HepG2 (cell line): ENCODE measurements at regions not wholly inside any gene's neighbourhood (a gene's known extent, or its start where the extent isn't known, plus 50 kb on each side); places are given as distances from the start of the nearest gene placed in this dataset.

Experiments
- ATAC-seq: fragments of 200-7000 bp; cut with Tn5 transposase; 3 replicates; pipeline ENCODE4 v1.9.1; 2020; ENCODE audit warnings: mild to moderate bottlenecking, moderate library complexity
- BruUV-seq: library from RNA; stranded (reverse); fragments of 400-500 nt; replicated peaks from 2 replicates; lab custom pipeline; 2021; lab: Mats Ljungman, UMichigan
- CTCF ChIA-PET: fragments of 300-600 bp; formaldehyde crosslinking; extraction: SDS; loops from one replicate; lab custom pipeline; 2021; ENCODE audit warnings: low total read pairs, inconsistent platforms, low intra/inter-chr PET ratio; lab: Yijun Ruan, JAX
- POLR2A ChIA-PET: fragments of 350-600 bp; sonication (Branson Sonifier 250); formaldehyde crosslinking; loops from one replicate; lab custom pipeline; 2020; ENCODE audit warnings: antibody characterized with exemption, inconsistent platforms; lab: Yijun Ruan, JAX
- DNase-seq: peaks from one replicate; pipeline ENCODE4 v3.0.0-alpha.2; 2015; ENCODE audit warnings: low spot score
- FAIRE-seq: peaks from 3 replicates; lab custom pipeline; 2011; peaks lifted over from hg19 to GRCh38; lab: Jason Lieb, UNC
- H2AFZ ChIP-seq: one replicate; pipeline ENCODE4 v1.6.1; 2011; ENCODE audit warnings: low read length, inconsistent platforms
- H3K27ac ChIP-seq: fragments of 300-600 bp; 3 replicates; pipeline ENCODE4 v1.8.0; 2011; ENCODE audit warnings: mixed run types, mild to moderate bottlenecking, mixed read lengths, low read length, inconsistent platforms; ENCODE audit not compliant: insufficient read depth; ENCODE audit errors: extremely low read length
- H3K27me3 ChIP-seq, 2 experiments: fragments of 200-600 bp in 1 of 2; 2 replicates in 1 of 2; 3 replicates in 1 of 2; pipeline versions ENCODE4 v1.6.0 to v1.8.0; 2011; ENCODE audit warnings: low read length in 2 of 2, mild to moderate bottlenecking in 2 of 2, moderate library complexity in 2 of 2, inconsistent platforms in 1 of 2; ENCODE audit not compliant: insufficient read depth in 2 of 2, control insufficient read depth in 1 of 2
- H3K36me3 ChIP-seq, 2 experiments: fragments of 200-600 bp in 1 of 2; replicated peaks in 1 of 2; 2 replicates in 1 of 2; 3 replicates in 1 of 2; pipeline versions ENCODE4 v1.5.1 to v1.8.0; 2011; ENCODE audit warnings: low read length in 2 of 2, inconsistent platforms in 1 of 2; ENCODE audit not compliant: insufficient read depth in 2 of 2, control insufficient read depth in 1 of 2
- H3K4me1 ChIP-seq: 2 replicates; pipeline ENCODE4 v1.5.1; 2012; ENCODE audit warnings: low read length, inconsistent platforms; ENCODE audit not compliant: insufficient read depth
- H3K4me2 ChIP-seq: 2 replicates; pipeline ENCODE4 v1.6.0; 2011; ENCODE audit warnings: low read depth, low read length, inconsistent platforms
- H3K4me3 ChIP-seq, 3 experiments: fragments of 200-600 bp in 1 of 3; sonication (generic), shearing (Covaris generic) in 1 of 3; replicated peaks in 1 of 3; 2 replicates each; pipeline ENCODE4 v1.5.1; 2011 to 2016; ENCODE audit warnings: low read length in 3 of 3, inconsistent platforms in 2 of 3, low read depth in 2 of 3, mild to moderate bottlenecking in 2 of 3, control low read depth in 1 of 3, mixed read lengths in 1 of 3; ENCODE audit not compliant: insufficient read depth in 1 of 3
- H3K79me2 ChIP-seq: one replicate; pipeline ENCODE4 v1.6.1; 2011; ENCODE audit warnings: low read length, inconsistent platforms; ENCODE audit not compliant: insufficient read depth
- H3K9ac ChIP-seq: 2 replicates; pipeline ENCODE4 v1.6.0; 2011; ENCODE audit warnings: mild to moderate bottlenecking, low read depth, low read length, inconsistent platforms; ENCODE audit not compliant: insufficient read depth
- H3K9me3 ChIP-seq: 2 replicates; pipeline ENCODE4 v1.5.1; 2012; ENCODE audit warnings: mild to moderate bottlenecking, low read length
- H4K20me1 ChIP-seq: 2 replicates; pipeline ENCODE4 v1.6.0; 2011; ENCODE audit warnings: inconsistent platforms, mild to moderate bottlenecking, low read length, moderate library complexity; ENCODE audit not compliant: insufficient read depth
- AGO1 ChIP-seq: fragments of 200-400 bp; formaldehyde crosslinking; IDR thresholded peaks from 2 replicates; pipeline ENCODE4 v1.6.1; 2017; ENCODE audit warnings: mild to moderate bottlenecking, low read depth, low read length, moderate library complexity; ENCODE audit not compliant: poor library complexity, severe bottlenecking
- CREB3 ChIP-seq: sonication (generic); formaldehyde crosslinking; IDR thresholded peaks from 2 replicates; pipeline ENCODE4 v1.5.0; 2020; ENCODE audit warnings: missing genetic modification reagents
- DNMT1 ChIP-seq: sonication (generic); formaldehyde crosslinking; IDR thresholded peaks from 2 replicates; pipeline ENCODE4 v1.5.1; 2020; ENCODE audit warnings: mild to moderate bottlenecking, missing genetic modification reagents
- FOXP1 ChIP-seq, 2 experiments: fragments of 450-650 bp in 1 of 2; IDR thresholded peaks; 2 replicates each; pipeline ENCODE4 v1.6.1; 2017 to 2018; ENCODE audit warnings: antibody characterized with exemption in 1 of 2
- MIER3 ChIP-seq: IDR thresholded peaks from 2 replicates; pipeline ENCODE4 v1.6.1; 2016; ENCODE audit warnings: missing compliant biosample characterization, borderline replicate concordance
- PAWR ChIP-seq: sonication (generic); formaldehyde crosslinking; IDR thresholded peaks from 2 replicates; pipeline ENCODE4 v1.4.0; 2020; ENCODE audit warnings: missing genetic modification reagents, mild to moderate bottlenecking, borderline replicate concordance
- RBAK ChIP-seq: sonication (generic); formaldehyde crosslinking; IDR thresholded peaks from 2 replicates; pipeline ENCODE4 v1.5.1; 2020; ENCODE audit warnings: mild to moderate bottlenecking, missing genetic modification reagents
- RXRB ChIP-seq: IDR thresholded peaks from 2 replicates; pipeline ENCODE4 v1.6.1; 2016; ENCODE audit warnings: borderline replicate concordance, missing genetic modification reagents, missing compliant biosample characterization
- SMAD3 ChIP-seq: sonication (generic); formaldehyde crosslinking; IDR thresholded peaks from 2 replicates; pipeline ENCODE4 v1.4.0; 2020; ENCODE audit warnings: missing genetic modification reagents
- TRIM24 ChIP-seq: sonication (generic); formaldehyde crosslinking; IDR thresholded peaks from 2 replicates; pipeline ENCODE4 v1.8.0; 2022; ENCODE audit warnings: mild to moderate bottlenecking, missing genetic modification reagents
- ZBTB39 ChIP-seq: sonication (generic); formaldehyde crosslinking; IDR thresholded peaks from 2 replicates; pipeline ENCODE4 v1.5.0; 2020; ENCODE audit warnings: missing genetic modification reagents
- ZFP62 ChIP-seq: sonication (generic); formaldehyde crosslinking; IDR thresholded peaks from 2 replicates; pipeline ENCODE4 v1.4.0; 2020; ENCODE audit warnings: missing genetic modification reagents
- ZNF230 ChIP-seq: sonication (generic); formaldehyde crosslinking; IDR thresholded peaks from 2 replicates; pipeline ENCODE4 v1.4.0; 2020; ENCODE audit warnings: mild to moderate bottlenecking, missing genetic modification reagents
- ZNF274 ChIP-seq: sonication (generic); formaldehyde crosslinking; IDR thresholded peaks from 2 replicates; pipeline ENCODE4 v1.5.1; 2020; ENCODE audit warnings: mild to moderate bottlenecking, missing genetic modification reagents
- ZNF589 ChIP-seq: sonication (generic); formaldehyde crosslinking; conservative IDR thresholded peaks from 2 replicates; pipeline ENCODE4 v1.8.0; 2022; ENCODE audit warnings: mild to moderate bottlenecking, moderate library complexity, missing genetic modification reagents
- ZNF615 ChIP-seq: sonication (generic); formaldehyde crosslinking; IDR thresholded peaks from 2 replicates; pipeline ENCODE4 v1.5.0; 2020; ENCODE audit warnings: mild to moderate bottlenecking, missing genetic modification reagents, borderline replicate concordance
- ZNF768 ChIP-seq: sonication (generic); formaldehyde crosslinking; IDR thresholded peaks from 2 replicates; pipeline ENCODE4 v1.4.0; 2020; ENCODE audit warnings: missing genetic modification reagents
- ZNF878 ChIP-seq: sonication (generic); formaldehyde crosslinking; IDR thresholded peaks from 2 replicates; pipeline ENCODE4 v1.8.1; 2023; ENCODE audit warnings: mild to moderate bottlenecking, missing genetic modification reagents, moderate library complexity
- WGBS: methylation state at CpG from one replicate; pipeline ENCODE4 v1.1.6; 2017; ENCODE audit warnings: low lambda C conversion rate; 5-methylcytosine and 5-hydroxymethylcytosine counted together
- in situ Hi-C: cut with HindIII; loops from 2 replicates; pipeline ENCODE4 v1.10.0; 2017; ENCODE audit warnings: low pct_unique_long_range_greater_than_20kb; ENCODE audit not compliant: extremely low pct_ligation_motif_present
- intact Hi-C: fragments of 100-400 bp; cut with micrococcal nuclease; formaldehyde crosslinking; loops from one replicate; pipeline ENCODE4 v1.10.0; 2022; ENCODE audit not compliant: unreplicated experiment

GRCh38 chr10:84626397-84627087, 298.2 kb downstream of the CCSER2 start:
- Histone ChIP-seq H3K9me3 (no peaks in the 10 kb centered on the region), H3K4me3 (no peak overlapping the region), H3K4me2 (no peak overlapping the region), H3K27me3 (no peaks in the 10 kb centered on the region; a peak in 1 of 5 replicates), H3K9ac (no peak overlapping the region), H3K27ac (no peak overlapping the region), H3K36me3 (no peaks in the 10 kb centered on the region), H4K20me1 (no peaks in the 10 kb centered on the region), H3K79me2 (no peaks in the 10 kb centered on the region), H2AFZ (no peak overlapping the region), H3K4me1 (peaks cover under 1% of the 10 kb centered on the region; the same call in 1 of the 2 replicates)
- in situ Hi-C loops (no loop called here), intact Hi-C loops (no loop called here)
- no peak for ATAC-seq
- FAIRE-seq, result no peak
- ChIA-PET CTCF (no interaction called here), POLR2A (no interaction called here)
- DNase-seq, result no peak
- BruUV-seq, result no TSS peak
- WGBS, result 22% methylated on average over 6 of the region's 6 CpGs
- TF ChIP-seq ZNF230 (CRISPR knock-in tag) (no peak), ZNF615 (CRISPR knock-in tag) (no peak)

- ChIA-PET POLR2A (no interaction called here), CTCF (no interaction called here)
- 11% methylated on average over 5 of the region's 5 CpGs for WGBS
- H2AFZ ChIP-seq, result no peak overlapping the region
- no peaks in the 10 kb centered on the region for H3K9me3 ChIP-seq
- H3K79me2 ChIP-seq, result no peaks in the 10 kb centered on the region
- no TSS peak for BruUV-seq
- no peaks in the 10 kb centered on the region for H4K20me1 ChIP-seq
- H3K9ac ChIP-seq, result no peak overlapping the region
- H3K4me1 ChIP-seq, result no peaks in the 10 kb centered on the region
- no peak overlapping the region for H3K27ac ChIP-seq
- ATAC-seq (no peak), DNase-seq (peak; percentile 26), FAIRE-seq (no peak)
- no peak overlapping the region for H3K4me2 ChIP-seq
- intact Hi-C loops (no loop called here), in situ Hi-C loops (no loop called here)
- no peak overlapping the region for H3K4me3 ChIP-seq
- H3K36me3 ChIP-seq, result no peaks in the 10 kb centered on the region
- no peaks in the 10 kb centered on the region for H3K27me3 ChIP-seq
- TF ChIP-seq ZFP62 (CRISPR knock-in tag) (no peak), MIER3 (CRISPR knock-in tag) (no peak), DNMT1 (CRISPR knock-in tag) (no peak), ZNF589 (CRISPR knock-in tag) (no peak), PAWR (CRISPR knock-in tag) (no peak), RBAK (no peak), ZBTB39 (CRISPR knock-in tag) (no peak), ZNF878 (CRISPR knock-in tag) (no peak), ZNF274 (CRISPR knock-in tag) (no peak), AGO1 (no peak), TRIM24 (CRISPR knock-in tag) (no peak), ZNF768 (no peak), FOXP1 (IDR thresholded peaks at IDR 0.05) (no peak), FOXP1 (CRISPR knock-in tag; IDR thresholded peaks at IDR 0.05) (no peak), RXRB (no peak), CREB3 (CRISPR knock-in tag) (no peak), SMAD3 (CRISPR knock-in tag) (no peak)
Observed at GRCh38 chr10:84632866-84633265, 304.5 kb downstream of the CCSER2 start.
